H1 (cell line): ENCODE measurements at regions not wholly inside any gene's neighbourhood (a gene's known extent, or its start where the extent isn't known, plus 50 kb on each side); places are given as distances from the start of the nearest gene placed in this dataset.
A peak's percentile ranks its signal among the peaks of the same experiment; 100 is the strongest.

Source experiments
- CTCF ChIA-PET: fragments of 300-600 bp; sonication (Branson Sonifier 250); formaldehyde crosslinking; loops from one replicate; lab custom pipeline; 2021; ENCODE audit not compliant: partially characterized antibody; lab: Charles Lee
- POLR2A ChIA-PET: fragments of 300-600 bp; sonication (Branson Sonifier 250); formaldehyde crosslinking; loops from one replicate; lab custom pipeline; 2021; ENCODE audit warnings: inconsistent platforms; ENCODE audit not compliant: partially characterized antibody; lab: Charles Lee
- DNase-seq, 2 experiments: peaks; one replicate each; pipeline versions ENCODE4 v3.0.0 to v3.0.0-alpha.2; 2010 to 2022; ENCODE audit warnings: low spot score in 2 of 2, low read depth in 1 of 2, mixed read lengths in 1 of 2
- FAIRE-seq: peaks from 2 replicates; lab custom pipeline; 2011; peaks lifted over from hg19 to GRCh38; lab: Jason Lieb, UNC
- H2AFZ ChIP-seq: 2 replicates; pipeline ENCODE4 v1.8.1; 2012; ENCODE audit warnings: low read length, inconsistent platforms
- H2AK5ac ChIP-seq: 2 replicates; pipeline ENCODE4 v1.6.1; 2013; ENCODE audit warnings: low read depth, low read length
- H2BK120ac ChIP-seq: replicated peaks from 2 replicates; pipeline ENCODE3; 2013; ENCODE audit warnings: low read depth, low read length, inconsistent platforms
- H2BK12ac ChIP-seq: 2 replicates; pipeline ENCODE4 v1.6.1; 2013; ENCODE audit warnings: low read depth, low read length
- H2BK15ac ChIP-seq: 2 replicates; pipeline ENCODE4 v1.6.1; 2013; ENCODE audit warnings: low read length
- H2BK20ac ChIP-seq: 2 replicates; pipeline ENCODE4 v1.6.1; 2013; ENCODE audit warnings: low read length
- H2BK5ac ChIP-seq: 2 replicates; pipeline ENCODE4 v1.6.1; 2013; ENCODE audit warnings: low read depth, low read length
- H3K14ac ChIP-seq: 2 replicates; pipeline ENCODE4 v1.6.1; 2013; ENCODE audit warnings: inconsistent platforms; ENCODE audit not compliant: insufficient read length
- H3K18ac ChIP-seq: 2 replicates; pipeline ENCODE4 v1.6.1; 2013; ENCODE audit warnings: low read length; ENCODE audit errors: extremely low read depth
- H3K23ac ChIP-seq: 2 replicates; pipeline ENCODE4 v1.6.1; 2013; ENCODE audit warnings: inconsistent platforms; ENCODE audit not compliant: insufficient read length
- H3K23me2 ChIP-seq: 2 replicates; pipeline ENCODE4 v1.6.1; 2013; ENCODE audit warnings: low read depth, low read length
- H3K27ac ChIP-seq: 2 replicates; pipeline ENCODE4 v1.6.1; 2011; ENCODE audit warnings: low read depth, low read length, inconsistent platforms
- H3K27me3 ChIP-seq, 4 experiments: replicated peaks in 1 of 4; 1 replicate in 1 of 4; 2 replicates in 3 of 4; pipeline versions ENCODE4 v1.6.1 to v1.8.1; 2011 to 2013; ENCODE audit warnings: low read length in 3 of 4, mild to moderate bottlenecking in 3 of 4, inconsistent platforms in 2 of 4, mixed read lengths in 2 of 4, moderate library complexity in 1 of 4; ENCODE audit not compliant: control insufficient read depth in 3 of 4, insufficient read depth in 3 of 4; ENCODE audit errors: extremely low read depth in 1 of 4
- H3K36me3 ChIP-seq, 4 experiments: 2 replicates each; pipeline versions ENCODE4 v1.6.1 to v1.8.1; 2011 to 2013; ENCODE audit warnings: mild to moderate bottlenecking in 4 of 4, low read length in 3 of 4, moderate library complexity in 2 of 4, control low read depth in 1 of 4, inconsistent platforms in 1 of 4; ENCODE audit not compliant: insufficient read depth in 4 of 4, control insufficient read depth in 2 of 4
- H3K4ac ChIP-seq: replicated peaks from 2 replicates; pipeline ENCODE3; 2013; ENCODE audit warnings: low read length, low read depth, mixed read lengths, inconsistent platforms; ENCODE audit not compliant: insufficient read length
- H3K4me1 ChIP-seq, 4 experiments: replicated peaks in 1 of 4; 1 replicate in 1 of 4; 2 replicates in 3 of 4; pipeline versions ENCODE4 v1.6.1 to v1.8.1; 2011 to 2013; ENCODE audit warnings: low read length in 3 of 4, inconsistent platforms in 2 of 4, mixed read lengths in 1 of 4; ENCODE audit not compliant: insufficient read depth in 4 of 4, control insufficient read depth in 3 of 4
- H3K4me2 ChIP-seq, 2 experiments: 2 replicates each; pipeline versions ENCODE4 v1.6.1 to v1.8.1; 2011 to 2013; ENCODE audit warnings: low read depth in 2 of 2, low read length in 2 of 2, control low read depth in 1 of 2, inconsistent platforms in 1 of 2, mild to moderate bottlenecking in 1 of 2; ENCODE audit not compliant: insufficient read depth in 1 of 2
- H3K4me3 ChIP-seq, 4 experiments: fragments of 200-600, 300-600 bp in 1 of 4; sonication (generic), shearing (Covaris generic), sonication (Bioruptor Twin) in 1 of 4; 2 replicates each; pipeline versions ENCODE4 v1.5.1 to v1.8.1; 2011 to 2016; ENCODE audit warnings: low read length in 4 of 4, low read depth in 3 of 4, control low read depth in 2 of 4, inconsistent platforms in 2 of 4, mild to moderate bottlenecking in 2 of 4, mixed read lengths in 1 of 4, moderate library complexity in 1 of 4; ENCODE audit not compliant: insufficient read depth in 2 of 4; ENCODE audit errors: extremely low read depth in 1 of 4
- H3K56ac ChIP-seq: replicated peaks from 2 replicates; pipeline ENCODE3; 2013; ENCODE audit warnings: low read depth, mild to moderate bottlenecking, mixed read lengths, low read length, inconsistent platforms; ENCODE audit not compliant: insufficient read length
- H3K79me1 ChIP-seq: 2 replicates; pipeline ENCODE4 v1.6.1; 2013; ENCODE audit warnings: low read depth, low read length, control low read depth
- H3K79me2 ChIP-seq, 2 experiments: 2 replicates each; pipeline versions ENCODE4 v1.6.1 to v1.8.1; 2012 to 2013; ENCODE audit warnings: low read length in 2 of 2, mild to moderate bottlenecking in 2 of 2, inconsistent platforms in 1 of 2; ENCODE audit not compliant: insufficient read depth in 2 of 2, control insufficient read depth in 1 of 2
- H3K9ac ChIP-seq, 4 experiments: replicated peaks in 1 of 4; 1 replicate in 1 of 4; 2 replicates in 3 of 4; pipeline versions ENCODE4 v1.6.1 to v1.8.1; 2011 to 2013; ENCODE audit warnings: low read depth in 3 of 4, low read length in 3 of 4, control low read depth in 2 of 4, mild to moderate bottlenecking in 2 of 4, moderate library complexity in 2 of 4, inconsistent platforms in 1 of 4; ENCODE audit errors: extremely low read depth in 1 of 4
- H3K9me3 ChIP-seq, 2 experiments: 2 replicates each; pipeline versions ENCODE4 v1.6.1 to v1.8.1; 2012 to 2013; ENCODE audit warnings: mild to moderate bottlenecking in 2 of 2, moderate library complexity in 2 of 2, control low read depth in 1 of 2, inconsistent platforms in 1 of 2, low read depth in 1 of 2, low read length in 1 of 2, mixed read lengths in 1 of 2; ENCODE audit not compliant: insufficient read depth in 2 of 2
- H4K20me1 ChIP-seq, 2 experiments: replicated peaks in 1 of 2; 2 replicates each; pipeline versions ENCODE3 to v1.8.1; 2011 to 2013; ENCODE audit warnings: inconsistent platforms in 2 of 2, low read length in 2 of 2, mild to moderate bottlenecking in 1 of 2; ENCODE audit not compliant: insufficient read depth in 2 of 2, control insufficient read depth in 1 of 2
- H4K5ac ChIP-seq: 2 replicates; pipeline ENCODE4 v1.6.1; 2013; ENCODE audit warnings: low read length, low read depth, mixed read lengths, inconsistent platforms; ENCODE audit not compliant: insufficient read length
- H4K8ac ChIP-seq: 2 replicates; pipeline ENCODE4 v1.8.0; 2013; ENCODE audit warnings: mild to moderate bottlenecking, moderate library complexity, low read length, inconsistent platforms; ENCODE audit not compliant: insufficient read depth; ENCODE audit errors: extremely low read depth
- H4K91ac ChIP-seq: replicated peaks from 2 replicates; pipeline ENCODE3; 2013; ENCODE audit warnings: low read length, mixed read lengths, inconsistent platforms; ENCODE audit not compliant: insufficient read length
- CTBP2 ChIP-seq: IDR thresholded peaks from 2 replicates; pipeline ENCODE4 v1.7.0; 2011; ENCODE audit warnings: borderline replicate concordance, mild to moderate bottlenecking, moderate library complexity, mixed read lengths, low read length; ENCODE audit not compliant: insufficient read depth, insufficient read length
- EP300 ChIP-seq, 2 experiments: IDR thresholded peaks; 1 replicate in 1 of 2; 2 replicates in 1 of 2; pipeline ENCODE4 v1.6.1; 2011 to 2012; ENCODE audit warnings: low read depth in 2 of 2, low read length in 2 of 2, mild to moderate bottlenecking in 2 of 2, borderline replicate concordance in 1 of 2, inconsistent platforms in 1 of 2, moderate library complexity in 1 of 2
- HDAC6 ChIP-seq: IDR thresholded peaks from one replicate; pipeline ENCODE4 v1.7.1; 2012; ENCODE audit warnings: low read depth, mild to moderate bottlenecking, inconsistent platforms, low read length, moderate library complexity
- JUN ChIP-seq: IDR thresholded peaks from 2 replicates; pipeline ENCODE4 v1.6.1; 2011; ENCODE audit warnings: low read depth, mild to moderate bottlenecking, improper control_type of control experiment, low read length
- KDM5A ChIP-seq: fragments of 200-600 bp; IDR thresholded peaks from 2 replicates; pipeline ENCODE4 v1.7.1; 2012; ENCODE audit warnings: mild to moderate bottlenecking, low read length, inconsistent platforms, mixed read lengths
- PHF8 ChIP-seq: fragments of 200-600 bp; sonication (generic); conservative IDR thresholded peaks from 2 replicates; pipeline ENCODE4 v1.7.1; 2012; ENCODE audit warnings: low read depth, mild to moderate bottlenecking, inconsistent platforms, low read length, moderate library complexity
- POLR2AphosphoS5 ChIP-seq: IDR thresholded peaks from 2 replicates; pipeline ENCODE4 v1.6.1; 2011; ENCODE audit warnings: low read depth, low read length
- RFX5 ChIP-seq: IDR thresholded peaks from 2 replicates; pipeline ENCODE4 v1.6.1; 2011; ENCODE audit warnings: low read depth, low read length, improper control_type of control experiment, borderline replicate concordance
- RNF2 ChIP-seq: fragments of 200-900, 300-1000 bp; sonication (generic); IDR thresholded peaks from 2 replicates; pipeline ENCODE4 v1.7.1; 2016; ENCODE audit warnings: borderline replicate concordance, low read depth, mild to moderate bottlenecking, antibody characterized with exemption, low read length; ENCODE audit not compliant: poor library complexity, severe bottlenecking; ENCODE audit errors: missing control alignments
- SAP30 ChIP-seq: fragments of 300-600 bp; sonication (generic); IDR thresholded peaks from 2 replicates; pipeline ENCODE4 v1.7.1; 2012; ENCODE audit warnings: low read length, moderate library complexity, mild to moderate bottlenecking, inconsistent platforms; ENCODE audit not compliant: insufficient read depth, insufficient replicate concordance
- SIRT6 ChIP-seq: IDR thresholded peaks from one replicate; pipeline ENCODE4 v1.7.1; 2012; ENCODE audit warnings: low read length, inconsistent platforms
- SUZ12 ChIP-seq: fragments of 200-600 bp; sonication (generic); IDR thresholded peaks from 2 replicates; pipeline ENCODE4 v1.6.1; 2012; ENCODE audit warnings: mild to moderate bottlenecking, inconsistent platforms, low read length, moderate library complexity, mixed read lengths
- ZNF274 ChIP-seq: IDR thresholded peaks from 2 replicates; pipeline ENCODE4 v1.7.0; 2012; ENCODE audit warnings: low read length, borderline replicate concordance; ENCODE audit errors: extremely low read depth
- WGBS, 2 experiments: shearing (Covaris generic) in 1 of 2; methylation state at CpG; one replicate each; pipeline versions ENCODE4 v1.1.6 to v1.1.7; 2013 to 2015; ENCODE audit warnings: low lambda C conversion rate in 2 of 2, mixed read lengths in 2 of 2, inconsistent platforms in 1 of 2, low coverage in 1 of 2, missing lambda C conversion rate in 1 of 2; ENCODE audit not compliant: insufficient replicate concordance in 2 of 2, insufficient coverage in 1 of 2, insufficient read length in 1 of 2; ENCODE audit errors: extremely low coverage in 1 of 2, missing lambda C conversion rate in 1 of 2; 5-methylcytosine and 5-hydroxymethylcytosine counted together

DNA sequence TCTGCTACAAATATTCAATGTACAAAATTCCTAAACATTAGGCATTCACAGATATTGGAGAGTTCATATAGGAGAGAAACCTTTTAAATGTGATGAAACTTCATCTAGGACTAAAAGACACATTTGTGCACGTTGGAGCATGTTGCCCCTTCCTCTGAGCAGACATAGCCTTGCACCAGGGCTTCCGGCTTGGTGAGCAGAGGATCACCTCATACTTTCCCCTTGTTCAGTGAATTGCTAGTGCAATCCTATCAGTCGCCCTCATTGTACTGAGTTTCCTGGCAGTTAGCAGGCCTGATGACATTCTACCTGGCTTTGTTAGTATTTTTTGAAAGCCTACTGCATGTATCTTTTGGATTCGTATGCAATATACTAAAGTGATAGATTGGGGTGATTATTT lies 466.2 kb downstream of the SPRY1 start:
- 92% methylated on average over 4 of the region's 4 CpGs; no CpG with 5 or more reads in 1 of the 2 experiments for WGBS, 2 experiments
- no peak overlapping the region for H2BK120ac ChIP-seq
- no peaks in the 10 kb centered on the region for H4K20me1 ChIP-seq
- H3K23ac ChIP-seq: no peak overlapping the region
- CTCF ChIA-PET: no interaction called here
- H2BK15ac ChIP-seq: peak overlapping the region; percentile 18; the same call in 1 of the 2 replicates
- DNase-seq (no peak), FAIRE-seq (no peak)
- H3K27ac ChIP-seq: no peak overlapping the region
- no peaks in the 10 kb centered on the region for H3K79me2 ChIP-seq
- H2BK12ac ChIP-seq: no peak overlapping the region
- H2AFZ ChIP-seq: no peak overlapping the region
- H3K4me1 ChIP-seq: 0 out of 7 replicates have a peak, but pooled peaks cover 0 to 2% (median 0%) of the 10 kb centered on the region in 4 experiments
- no peak overlapping the region for H3K4ac ChIP-seq
- no peak overlapping the region for H2BK5ac ChIP-seq
- POLR2A ChIA-PET: no interaction called here
- no peak overlapping the region for H3K56ac ChIP-seq
- no peaks in the 10 kb centered on the region for H3K79me1 ChIP-seq
- no peaks in the 10 kb centered on the region for H3K27me3 ChIP-seq
- no peak overlapping the region for H4K5ac ChIP-seq
- H3K36me3 ChIP-seq: no peaks in the 10 kb centered on the region
- H3K4me2 ChIP-seq: no peak overlapping the region
- H3K4me3 ChIP-seq: no peak overlapping the region
- no peak overlapping the region for H4K8ac ChIP-seq
- H2BK20ac ChIP-seq: no peak overlapping the region
- no peak overlapping the region for H3K18ac ChIP-seq
- H2AK5ac ChIP-seq: no peak overlapping the region
- H4K91ac ChIP-seq: no peak overlapping the region
- no peaks in the 10 kb centered on the region for H3K9me3 ChIP-seq
- no peaks in the 10 kb centered on the region for H3K23me2 ChIP-seq
- no peak overlapping the region for H3K14ac ChIP-seq
- H3K9ac ChIP-seq: no peak overlapping the region
- TF ChIP-seq HDAC6 (no peak), SIRT6 (no peak), JUN (no peak), POLR2AphosphoS5 (no peak), PHF8 (no peak), CTBP2 (no peak), RNF2 (no peak), KDM5A (no peak), ZNF274 (no peak), SAP30 (no peak), SUZ12 (no peak), RFX5 (no peak), EP300 (IDR thresholded peaks at IDR 0.05; ENCODE audit: borderline replicate concordance in 1 of 2, low read depth in 2 of 2, low read length in 2 of 2) (no peak)
